ENCODE measurements at regions not wholly inside any gene's neighbourhood (a gene's known extent, or its start where the extent isn't known, plus 50 kb on each side); places are given as distances from the start of the nearest gene placed in this dataset.

DNA sequence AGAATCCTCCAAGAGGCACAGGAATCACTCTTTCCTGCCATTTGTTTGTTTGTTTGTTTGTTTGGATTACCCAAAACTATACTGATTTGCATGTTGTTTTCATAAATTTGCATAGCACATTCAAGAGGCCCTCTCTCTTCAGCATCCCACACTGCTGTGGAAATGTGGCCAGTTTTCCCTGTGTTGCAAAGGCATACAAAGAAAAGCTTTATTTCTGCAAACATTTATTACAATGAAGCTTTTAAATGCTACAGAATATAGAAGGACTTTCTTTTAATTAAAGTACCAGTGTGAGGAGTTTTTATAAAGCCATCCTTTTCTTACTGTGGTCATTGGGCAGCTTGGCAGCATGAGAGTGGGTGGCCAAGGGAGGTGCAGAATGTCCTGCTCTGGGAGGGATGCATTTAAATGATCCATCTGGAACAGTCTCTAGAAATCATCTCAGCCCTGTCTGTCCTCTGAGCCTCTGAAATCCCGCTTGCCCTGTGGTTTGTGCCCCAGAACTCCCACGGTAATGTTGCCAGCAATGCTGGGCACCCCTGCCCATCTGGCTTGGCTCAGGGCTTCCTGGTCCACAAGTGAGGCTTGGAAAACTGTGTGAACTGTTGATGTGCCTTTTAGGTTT is 356.8 kb upstream of the KIF2A start:
- H2AFZ ChIP-seq (ENCODE audit: low read depth, low read length), result no peak overlapping the region
- no peak overlapping the region for H3K9ac ChIP-seq (replicated peaks; ENCODE audit: extremely low read depth, insufficient read depth, low read length)
- no peaks in the 10 kb centered on the region for H3K9me1 ChIP-seq (replicated peaks; ENCODE audit: control insufficient read depth, extremely low read depth, insufficient read depth, low read length)
- no TSS peak for BruUV-seq (replicated peaks)
- no peak overlapping the region for H3K4me2 ChIP-seq (ENCODE audit: insufficient read depth, low read length)
- intact Hi-C loops (cut with micrococcal nuclease), result no loop called here
- TF ChIP-seq GATA2 (IDR thresholded peaks at IDR 0.05; ENCODE audit: insufficient read depth, insufficient read length, low read depth, low read length), result no peak
- no peak for TF ChIP-seq POLR2A (IDR thresholded peaks at IDR 0.05; ENCODE audit: low read depth, low read length)
- TF ChIP-seq, protein P1, sequence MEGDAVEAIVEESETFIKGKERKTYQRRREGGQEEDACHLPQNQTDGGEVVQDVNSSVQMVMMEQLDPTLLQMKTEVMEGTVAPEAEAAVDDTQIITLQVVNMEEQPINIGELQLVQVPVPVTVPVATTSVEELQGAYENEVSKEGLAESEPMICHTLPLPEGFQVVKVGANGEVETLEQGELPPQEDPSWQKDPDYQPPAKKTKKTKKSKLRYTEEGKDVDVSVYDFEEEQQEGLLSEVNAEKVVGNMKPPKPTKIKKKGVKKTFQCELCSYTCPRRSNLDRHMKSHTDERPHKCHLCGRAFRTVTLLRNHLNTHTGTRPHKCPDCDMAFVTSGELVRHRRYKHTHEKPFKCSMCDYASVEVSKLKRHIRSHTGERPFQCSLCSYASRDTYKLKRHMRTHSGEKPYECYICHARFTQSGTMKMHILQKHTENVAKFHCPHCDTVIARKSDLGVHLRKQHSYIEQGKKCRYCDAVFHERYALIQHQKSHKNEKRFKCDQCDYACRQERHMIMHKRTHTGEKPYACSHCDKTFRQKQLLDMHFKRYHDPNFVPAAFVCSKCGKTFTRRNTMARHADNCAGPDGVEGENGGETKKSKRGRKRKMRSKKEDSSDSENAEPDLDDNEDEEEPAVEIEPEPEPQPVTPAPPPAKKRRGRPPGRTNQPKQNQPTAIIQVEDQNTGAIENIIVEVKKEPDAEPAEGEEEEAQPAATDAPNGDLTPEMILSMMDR (IDR thresholded peaks at IDR 0.05; ENCODE audit: extremely low read depth in 1 of 2, insufficient read depth in 1 of 2, low read depth in 1 of 2, low read length in 2 of 2), result no peak
- no peak for TF ChIP-seq FOS (IDR thresholded peaks at IDR 0.05; ENCODE audit: borderline replicate concordance, insufficient read depth, low read length)
- no peak for TF ChIP-seq EZH2 (IDR thresholded peaks at IDR 0.05; ENCODE audit: borderline replicate concordance, low read depth, low read length, severe bottlenecking)
- no peak for TF ChIP-seq JUN (IDR thresholded peaks at IDR 0.05; ENCODE audit: borderline replicate concordance, insufficient read depth, insufficient read length, low read depth)
- TF ChIP-seq MYC (IDR thresholded peaks at IDR 0.05; ENCODE audit: low read depth, low read length), result no peak
- TF ChIP-seq, protein P2, sequence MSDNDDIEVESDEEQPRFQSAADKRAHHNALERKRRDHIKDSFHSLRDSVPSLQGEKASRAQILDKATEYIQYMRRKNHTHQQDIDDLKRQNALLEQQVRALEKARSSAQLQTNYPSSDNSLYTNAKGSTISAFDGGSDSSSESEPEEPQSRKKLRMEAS (IDR thresholded peaks at IDR 0.05; ENCODE audit: insufficient read depth, insufficient read length), result no peak
- no peaks in the 10 kb centered on the region for H3K79me2 ChIP-seq (ENCODE audit: control insufficient read depth, insufficient read depth, low read length)
- ChIA-PET CTCF (interaction anchor here (1.5 kb wide), 1 partner anchor 17 kb away, joined by 4 read pairs; no protein-coding TSS in a partner anchor), POLR2A (no interaction called here)
- FAIRE-seq, result no peak
- no peak overlapping the region for H3K4me3 ChIP-seq (replicated peaks in 1 of 3; ENCODE audit: insufficient read depth in 1 of 3, low read depth in 1 of 3, low read length in 3 of 3)
- dilution Hi-C loops (cut with MboI; ENCODE audit: extremely low pct_ligation_motif_present, low sequenced_read_pairs), result no loop called here
- H3K9me3 ChIP-seq (replicated peaks; ENCODE audit: control insufficient read depth, insufficient read depth, low read length), result no peaks in the 10 kb centered on the region
- no peaks in the 10 kb centered on the region for H3K4me1 ChIP-seq (ENCODE audit: control insufficient read depth, extremely low read depth, insufficient read depth, low read length)
- H3K27me3 ChIP-seq (ENCODE audit: control insufficient read depth in 2 of 2, insufficient read depth in 2 of 2, low read length in 2 of 2), result peaks cover 2 to 3% of the 10 kb centered on the region in 2 experiments
- no peak for DNase-seq (ENCODE audit: low read depth, low spot score)
- H3K27ac ChIP-seq (ENCODE audit: insufficient read depth, low read depth, low read length), result no peak overlapping the region
- no peaks in the 10 kb centered on the region for H3K36me3 ChIP-seq (ENCODE audit: control insufficient read depth in 2 of 2, extremely low read depth in 1 of 2, insufficient read depth in 2 of 2, low read length in 2 of 2)
- H4K20me1 ChIP-seq (replicated peaks; ENCODE audit: control insufficient read depth, extremely low read depth, insufficient read depth, low read length), result no peaks in the 10 kb centered on the region
